ENCODE measurements at regions not wholly inside any gene's neighbourhood (a gene's known extent, or its start where the extent isn't known, plus 50 kb on each side); places are given as distances from the start of the nearest gene placed in this dataset.

GRCh38 chr2:163456953-163457743, 278.7 kb downstream of the FIGN start:
- DNase-seq: no peak

GRCh38 chr2:163455815-163456214, 280.0 kb downstream of the FIGN start:
- no peak for DNase-seq

- DNase-seq: no peak
Measured at GRCh38 chr2:163453920-163454319, 281.9 kb downstream of the FIGN start.

- DNase-seq: no peak
Measured at GRCh38 chr2:163441603-163442002, 294.2 kb downstream of the FIGN start.

- DNase-seq: no peak
Measured at GRCh38 chr2:163436963-163437362, 298.8 kb downstream of the FIGN start.

GRCh38 chr2:163428187-163428586, 307.6 kb downstream of the FIGN start:
- no peak for DNase-seq

- no peak for DNase-seq
Measured at GRCh38 chr2:163420604-163421003, 315.2 kb downstream of the FIGN start.

GRCh38 chr2:163419000-163419830, 316.6 kb downstream of the FIGN start:
- no peak for DNase-seq

- DNase-seq: no peak
Measured at GRCh38 chr2:163417596-163418337, 318.0 kb downstream of the FIGN start.

GRCh38 chr2:163414121-163414520, 321.7 kb downstream of the FIGN start:
- no peak for DNase-seq

GRCh38 chr2:163407296-163407695, 328.5 kb downstream of the FIGN start:
- no peak for DNase-seq

- DNase-seq: no peak
Measured at GRCh38 chr2:163405298-163405697, 330.5 kb downstream of the FIGN start.

GRCh38 chr2:163401481-163401880, 334.3 kb downstream of the FIGN start:
- DNase-seq: no peak

GRCh38 chr2:163397451-163397850, 338.4 kb downstream of the FIGN start:
- peak; percentile 21 to 23 for DNase-seq

- no peak for DNase-seq
Measured at GRCh38 chr2:163395602-163396001, 340.2 kb downstream of the FIGN start.

- DNase-seq: no peak
Measured at GRCh38 chr2:163389838-163390237, 346.0 kb downstream of the FIGN start.

- DNase-seq: no peak
Measured at GRCh38 chr2:163375472-163375871, 360.3 kb downstream of the FIGN start.

GRCh38 chr2:163375070-163375469, 360.7 kb downstream of the FIGN start:
- DNase-seq: no peak

GRCh38 chr2:163374282-163374681, 361.5 kb downstream of the FIGN start:
- no peak for DNase-seq

GRCh38 chr2:163373496-163373895, 362.3 kb downstream of the FIGN start:
- DNase-seq: peak; percentile 80 to 86

GRCh38 chr2:163370169-163370886, 365.5 kb downstream of the FIGN start:
- DNase-seq: no peak

- no peak for DNase-seq
Measured at GRCh38 chr2:163369111-163369510, 366.7 kb downstream of the FIGN start.

- no peak for DNase-seq
Measured at GRCh38 chr2:163368655-163369054, 367.2 kb downstream of the FIGN start.

Measured in inflammatory macrophage (primary cell).